H1 (cell line): ENCODE measurements at regions not wholly inside any gene's neighbourhood (a gene's known extent, or its start where the extent isn't known, plus 50 kb on each side); places are given as distances from the start of the nearest gene placed in this dataset.

Experiments
- ATF3 ChIP-seq: IDR thresholded peaks from 2 replicates; pipeline ENCODE4 v1.6.1; 2011; ENCODE audit warnings: low read depth, mild to moderate bottlenecking, low read length; ENCODE audit not compliant: insufficient read depth
- CHD7 ChIP-seq: fragments of 300-600 bp; sonication (generic); IDR thresholded peaks from 2 replicates; pipeline ENCODE4 v1.7.1; 2012; ENCODE audit warnings: low read length, moderate library complexity, mild to moderate bottlenecking, inconsistent platforms; ENCODE audit not compliant: insufficient replicate concordance
- KDM4A ChIP-seq: IDR thresholded peaks from one replicate; pipeline ENCODE4 v1.7.1; 2012; ENCODE audit warnings: low read depth, mild to moderate bottlenecking, moderate library complexity, low read length, inconsistent platforms; ENCODE audit not compliant: severe bottlenecking

GRCh38 chr18:2466978-2467377, 104.3 kb downstream of the METTL4 start (continued):
- TF ChIP-seq CHD7 (no peak), ATF3 (no peak), KDM4A (no peak)
